ENCODE measurements at regions not wholly inside any gene's neighbourhood (a gene's known extent, or its start where the extent isn't known, plus 50 kb on each side); places are given as distances from the start of the nearest gene placed in this dataset.
"Not testable (repeated sequence)": the region's sequence is repeated elsewhere in the genome, so short reads cannot be mapped to it uniquely, and the experiment has no call there.

DNA sequence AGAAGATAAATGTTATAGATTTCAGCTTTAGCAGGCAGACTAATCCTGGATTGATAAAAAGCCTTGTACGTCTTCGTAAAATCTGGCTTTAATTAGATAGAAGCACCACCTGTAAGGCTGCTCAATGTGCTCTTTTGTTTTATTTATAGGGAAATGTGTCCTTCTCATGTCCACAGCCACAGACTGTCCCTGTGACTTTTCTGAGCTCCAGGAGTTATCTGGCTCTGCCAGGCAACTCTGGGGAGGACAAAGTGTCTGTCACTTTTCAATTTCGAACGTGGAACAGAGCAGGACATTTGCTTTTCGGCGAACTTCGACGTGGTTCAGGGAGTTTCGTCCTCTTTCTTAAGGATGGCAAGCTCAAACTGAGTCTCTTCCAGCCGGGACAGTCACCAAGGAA lies 257.4 kb downstream of the SPATA31A7 start:
- TF ChIP-seq, protein P1, sequence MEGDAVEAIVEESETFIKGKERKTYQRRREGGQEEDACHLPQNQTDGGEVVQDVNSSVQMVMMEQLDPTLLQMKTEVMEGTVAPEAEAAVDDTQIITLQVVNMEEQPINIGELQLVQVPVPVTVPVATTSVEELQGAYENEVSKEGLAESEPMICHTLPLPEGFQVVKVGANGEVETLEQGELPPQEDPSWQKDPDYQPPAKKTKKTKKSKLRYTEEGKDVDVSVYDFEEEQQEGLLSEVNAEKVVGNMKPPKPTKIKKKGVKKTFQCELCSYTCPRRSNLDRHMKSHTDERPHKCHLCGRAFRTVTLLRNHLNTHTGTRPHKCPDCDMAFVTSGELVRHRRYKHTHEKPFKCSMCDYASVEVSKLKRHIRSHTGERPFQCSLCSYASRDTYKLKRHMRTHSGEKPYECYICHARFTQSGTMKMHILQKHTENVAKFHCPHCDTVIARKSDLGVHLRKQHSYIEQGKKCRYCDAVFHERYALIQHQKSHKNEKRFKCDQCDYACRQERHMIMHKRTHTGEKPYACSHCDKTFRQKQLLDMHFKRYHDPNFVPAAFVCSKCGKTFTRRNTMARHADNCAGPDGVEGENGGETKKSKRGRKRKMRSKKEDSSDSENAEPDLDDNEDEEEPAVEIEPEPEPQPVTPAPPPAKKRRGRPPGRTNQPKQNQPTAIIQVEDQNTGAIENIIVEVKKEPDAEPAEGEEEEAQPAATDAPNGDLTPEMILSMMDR (optimal IDR thresholded peaks at IDR 0.05 in 1 of 3, IDR thresholded peaks at IDR 0.05 in 1 of 3, conservative IDR thresholded peaks at IDR 0.05 in 1 of 3; ENCODE audit: extremely low read depth in 1 of 3, insufficient read depth in 2 of 3, low read length in 3 of 3), result not testable (repeated sequence)
- not testable (repeated sequence) for TF ChIP-seq EZH2 (IDR thresholded peaks at IDR 0.05; ENCODE audit: low read length)

Data from keratinocyte (primary cell).